HG02884 (cell line): ENCODE measurements at regions not wholly inside any gene's neighbourhood (a gene's known extent, or its start where the extent isn't known, plus 50 kb on each side); places are given as distances from the start of the nearest gene placed in this dataset.

Source experiments
- ATAC-seq: cut with Tn5 transposase; IDR thresholded peaks from one replicate; pipeline ENCODE4 v1.9.1; 2021; ENCODE audit warnings: mild to moderate bottlenecking, moderate library complexity; ENCODE audit not compliant: unreplicated experiment

DNA sequence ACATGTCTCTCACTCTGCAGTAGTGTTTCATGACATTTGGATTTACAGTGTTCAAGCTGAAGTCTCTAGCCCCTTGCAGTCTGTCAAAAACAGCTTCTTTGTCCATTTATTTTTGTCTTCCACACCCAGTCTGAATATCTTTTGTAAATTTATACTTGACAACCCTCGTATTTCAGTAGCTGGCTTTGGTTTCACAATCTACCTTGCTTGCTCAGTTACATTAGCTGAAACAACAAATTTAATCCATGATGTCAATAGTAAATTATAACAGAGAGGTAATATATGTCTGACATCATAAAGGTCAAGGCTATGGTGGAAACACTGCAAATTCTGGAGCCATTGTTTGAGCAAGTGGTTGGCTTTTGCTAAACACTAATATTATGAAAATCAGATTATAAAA is 328.7 kb downstream of the MTX2 start:
- ATAC-seq: no peak

DNA sequence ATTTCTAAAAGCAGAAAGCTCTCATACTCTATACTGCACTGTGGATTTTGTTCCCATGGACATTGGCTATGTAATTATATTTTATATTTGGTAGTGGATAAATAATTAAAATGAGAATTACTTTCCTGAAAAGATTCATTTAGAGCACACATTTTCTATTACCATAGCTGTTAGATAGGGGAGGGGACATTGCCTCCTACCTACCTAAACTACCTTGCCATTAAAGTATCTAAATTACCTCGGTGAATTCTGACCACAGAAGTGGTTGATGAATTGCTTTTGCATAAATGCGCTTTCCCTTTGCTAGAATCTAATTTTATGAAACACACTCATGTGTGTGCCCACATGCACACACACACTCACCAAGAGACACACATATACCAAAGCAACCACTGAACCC is 329.1 kb downstream of the MTX2 start:
- no peak for ATAC-seq

DNA sequence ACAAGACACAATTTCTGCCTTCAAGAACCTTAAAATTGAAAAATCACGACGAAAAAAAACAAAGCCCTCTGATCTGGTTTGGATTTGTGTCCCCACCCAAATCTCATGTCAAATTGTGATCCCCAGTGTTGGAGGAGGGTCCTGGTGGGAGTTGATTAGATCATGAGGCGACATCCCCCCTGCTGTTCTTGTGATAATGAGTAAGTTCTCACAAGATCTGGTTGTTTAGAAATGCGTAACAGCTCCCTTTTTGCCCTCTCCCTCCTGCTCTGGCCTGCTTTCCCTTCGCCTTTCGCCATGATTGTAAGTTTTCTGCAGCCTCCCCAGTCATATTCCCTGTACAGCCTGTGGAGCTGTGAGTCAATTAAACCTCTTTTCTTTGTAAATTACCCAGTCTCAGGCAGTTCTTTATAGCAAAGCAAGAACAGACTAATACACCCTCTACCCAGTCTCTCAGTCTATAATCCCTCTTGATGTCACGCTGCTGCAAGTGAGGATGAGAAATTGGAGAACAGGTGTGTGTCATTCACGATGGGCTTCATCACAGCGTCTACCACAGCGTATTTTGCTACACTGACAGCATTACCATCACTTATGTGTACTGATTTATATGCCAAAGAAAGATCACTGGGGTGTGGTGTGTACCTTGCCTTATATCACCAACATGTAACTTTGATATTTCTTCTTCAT is 330.7 kb downstream of the MTX2 start:
- ATAC-seq: no peak

- no peak for ATAC-seq
Measured at GRCh38 chr2:176601066-176601465, 331.8 kb downstream of the MTX2 start.

DNA sequence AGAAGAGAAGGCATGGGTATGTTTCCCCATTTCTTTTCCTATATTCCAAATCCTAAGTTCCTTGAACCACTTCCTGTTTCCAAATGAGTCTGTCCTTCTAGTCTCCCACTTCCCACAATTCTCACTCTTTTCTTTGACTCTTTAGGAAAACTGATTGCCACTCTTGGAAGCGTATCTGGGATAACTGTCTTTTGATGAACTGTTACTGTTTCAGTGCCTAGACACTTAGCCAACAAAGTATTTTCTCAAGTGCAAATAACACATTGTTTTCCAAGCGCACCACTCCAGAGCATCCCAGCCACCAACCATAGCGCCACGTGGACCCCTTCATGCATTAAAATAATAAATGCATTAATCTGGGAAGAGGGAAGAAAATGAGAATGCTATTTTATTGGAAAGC is 342.8 kb downstream of the MTX2 start:
- no peak for ATAC-seq

- no peak for ATAC-seq
Measured at GRCh38 chr2:176612736-176613135, 343.5 kb downstream of the MTX2 start.

DNA sequence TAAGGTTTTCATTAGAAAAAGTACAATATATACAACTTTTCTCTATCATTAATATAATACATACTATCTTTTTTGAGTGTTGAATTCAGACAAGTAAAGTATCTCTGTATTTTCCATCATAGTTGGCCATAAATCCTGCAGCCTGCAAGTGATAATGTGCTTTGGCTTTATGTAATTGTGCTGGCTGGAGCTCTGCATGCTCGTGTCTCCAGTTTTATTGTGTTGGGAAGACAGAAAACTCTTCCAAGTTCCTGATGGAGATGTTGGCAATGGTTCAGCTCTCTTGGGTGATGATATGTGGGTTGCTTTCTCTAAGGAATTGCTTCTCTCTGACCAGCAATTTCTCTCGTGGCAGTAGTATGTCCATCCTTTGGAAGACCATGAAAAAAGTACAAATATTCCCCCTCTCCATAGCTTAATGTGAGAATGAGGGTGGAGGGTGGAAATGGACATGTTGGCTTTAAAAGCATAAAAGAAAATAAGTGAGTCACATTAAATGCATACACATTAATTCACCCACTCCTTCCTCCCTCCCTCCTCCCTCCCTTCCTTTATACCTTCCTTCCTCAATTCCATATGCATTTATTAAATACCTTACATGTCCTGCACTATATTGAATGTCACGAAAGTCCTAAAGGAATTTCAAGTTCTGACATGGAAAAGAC is 344.2 kb downstream of the MTX2 start:
- ATAC-seq: no peak

DNA sequence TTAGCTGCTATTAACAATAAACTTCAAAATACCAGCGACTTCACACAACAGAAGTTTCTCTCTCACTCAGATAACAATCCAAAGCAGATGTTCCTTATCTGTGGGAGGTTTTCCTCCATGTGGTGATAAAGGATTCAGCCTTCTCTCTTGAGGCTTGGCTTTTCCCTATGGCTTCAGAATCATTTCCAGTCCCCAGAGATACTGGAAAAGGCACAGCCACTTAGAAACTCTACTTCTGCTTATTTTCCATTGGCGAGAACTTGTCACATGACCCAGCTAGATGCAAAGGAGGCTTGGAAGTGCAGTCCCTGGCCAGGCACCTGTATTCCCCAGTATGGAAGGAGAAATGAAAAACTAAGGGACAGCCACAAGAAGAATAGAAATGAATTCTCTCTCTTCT is 344.8 kb downstream of the MTX2 start:
- ATAC-seq: no peak

GRCh38 chr2:176614930-176615329 is 345.7 kb downstream of the MTX2 start:
- no peak for ATAC-seq

- ATAC-seq: no peak
Measured at GRCh38 chr2:176619504-176619903, 350.3 kb downstream of the MTX2 start.

- no peak for ATAC-seq
Measured at GRCh38 chr2:176621350-176621749, 352.1 kb downstream of the MTX2 start.

- no peak for ATAC-seq
Measured at GRCh38 chr2:176622792-176623191, 353.6 kb downstream of the MTX2 start.

DNA sequence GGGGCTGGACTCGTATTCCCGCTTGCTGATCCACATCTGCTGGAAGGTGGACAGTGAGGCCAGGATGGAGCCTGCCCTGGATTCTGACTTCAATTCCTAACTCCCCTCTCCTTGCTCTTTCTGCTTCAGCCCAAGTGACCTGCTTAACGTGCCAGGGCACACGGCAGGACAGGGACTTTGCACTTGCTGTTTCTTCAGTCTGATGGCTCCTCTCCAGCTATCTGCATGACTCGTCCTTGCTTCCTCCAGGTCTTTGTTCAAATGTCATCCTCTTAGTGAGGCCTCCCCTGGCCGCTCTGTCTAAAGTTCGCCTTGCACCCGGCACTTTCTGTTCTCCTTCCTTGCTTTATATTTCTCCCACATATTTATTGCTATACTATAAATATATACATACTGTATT is 357.6 kb downstream of the MTX2 start:
- ATAC-seq: no peak

- ATAC-seq: no peak
Measured at GRCh38 chr2:176628438-176628837, 359.2 kb downstream of the MTX2 start.

DNA sequence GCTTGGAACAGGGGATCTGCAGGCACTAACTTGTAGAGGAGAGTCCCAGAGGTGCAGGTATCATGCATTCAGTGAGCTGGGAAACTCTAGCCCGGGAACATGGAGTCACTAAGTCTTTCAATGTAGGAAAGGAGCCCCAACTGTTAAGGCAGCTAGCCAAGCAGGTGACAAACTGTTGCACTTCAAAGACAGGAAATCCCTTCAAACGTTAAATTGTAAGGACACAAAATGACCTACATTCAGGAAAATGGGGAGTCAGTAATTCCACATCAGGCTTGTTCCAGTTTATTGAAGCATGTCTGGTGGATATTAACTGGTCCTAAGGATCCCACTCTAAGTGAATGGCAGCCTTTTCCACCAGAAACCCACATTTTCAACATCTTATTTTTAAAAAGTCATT is 364.5 kb downstream of the MTX2 start:
- ATAC-seq: no peak

GRCh38 chr2:176636401-176636800 is 367.2 kb downstream of the MTX2 start:
- no peak for ATAC-seq

- no peak for ATAC-seq
Measured at GRCh38 chr2:176637142-176637485, 367.9 kb downstream of the MTX2 start.

DNA sequence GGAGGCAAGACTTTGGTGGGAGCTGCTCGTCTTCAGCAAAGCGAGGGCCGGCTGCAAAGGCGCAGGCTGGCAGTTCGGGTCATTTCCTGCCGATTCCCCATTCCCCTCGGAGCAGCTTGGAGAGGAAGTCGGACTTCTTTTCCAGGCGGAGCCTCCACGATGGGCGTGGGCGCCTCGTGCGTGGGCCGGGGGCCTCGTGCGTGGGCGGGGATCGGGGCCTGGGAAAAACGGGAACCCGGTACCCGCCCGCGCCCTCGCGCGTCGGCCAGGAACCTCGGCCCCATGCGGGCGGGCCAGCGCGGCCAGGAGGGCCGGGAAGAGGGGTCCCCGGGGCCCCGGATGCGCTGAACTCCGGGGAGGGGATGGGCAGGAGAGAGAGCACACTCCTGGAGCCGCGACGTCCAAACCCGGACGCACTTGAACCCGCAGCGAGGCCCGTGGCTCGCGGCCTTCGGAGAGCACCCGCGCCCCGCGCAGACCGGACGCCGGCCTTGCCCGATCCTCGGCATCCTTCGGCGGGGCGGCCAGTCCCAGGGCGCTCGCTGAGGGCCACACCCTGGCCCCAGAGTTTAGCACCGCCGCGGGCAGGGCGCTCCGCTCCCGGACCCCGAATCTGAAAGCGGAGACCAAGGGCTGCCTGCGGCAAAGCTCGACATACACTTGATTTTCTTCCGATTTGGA is 368.4 kb downstream of the MTX2 start:
- peak; percentile 27 for ATAC-seq

- ATAC-seq: peak; percentile 74
Measured at GRCh38 chr2:176638167-176639015, 369.1 kb downstream of the MTX2 start.

- ATAC-seq: no peak
Measured at GRCh38 chr2:176639016-176639343, 369.7 kb downstream of the MTX2 start.

- ATAC-seq: no peak
Measured at GRCh38 chr2:176639671-176640070, 370.4 kb downstream of the MTX2 start.

DNA sequence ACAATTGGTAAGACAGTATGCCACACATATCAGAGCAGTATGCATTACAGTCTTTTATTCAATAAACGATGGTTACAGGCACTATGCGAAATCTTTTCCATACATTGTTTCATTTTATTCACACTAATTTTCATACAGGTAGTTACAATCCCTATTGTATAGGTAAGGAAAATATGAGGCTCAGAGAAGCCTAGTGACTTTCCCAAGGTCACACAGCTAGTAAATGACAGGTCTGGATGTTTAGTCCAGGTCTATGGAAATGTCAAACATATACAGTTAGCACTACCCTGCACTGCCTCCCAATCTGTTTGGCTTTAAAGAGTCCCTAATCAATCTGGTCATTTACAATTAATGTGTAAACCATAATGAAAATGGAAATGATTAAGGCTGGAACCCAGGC is 372.2 kb downstream of the MTX2 start:
- no peak for ATAC-seq
